A204.1 (cell line): ENCODE measurements at regions not wholly inside any gene's neighbourhood (a gene's known extent, or its start where the extent isn't known, plus 50 kb on each side); places are given as distances from the start of the nearest gene placed in this dataset.

Experiments
- FAIRE-seq: peaks from 2 replicates; lab custom pipeline; 2012; peaks lifted over from hg19 to GRCh38; lab: Jason Lieb, UNC

DNA sequence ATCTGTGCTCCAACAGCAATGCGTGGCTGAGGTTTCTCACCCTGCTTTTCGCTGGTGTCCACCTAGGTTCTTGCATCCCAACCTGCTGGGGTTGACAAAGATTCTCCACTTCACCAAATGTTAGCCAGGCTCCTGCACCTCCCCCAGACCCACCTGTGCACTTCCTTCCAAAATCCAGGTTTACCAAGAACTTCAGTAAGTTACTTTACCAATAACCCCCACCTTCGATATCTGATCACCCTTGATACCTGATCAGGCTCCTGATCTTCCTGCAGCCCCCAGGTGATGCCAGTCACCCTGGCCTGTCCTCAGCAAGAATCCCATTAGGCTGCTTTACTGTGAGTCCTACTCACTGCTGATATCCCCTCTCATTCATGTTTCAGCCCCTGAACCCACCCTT lies 1203.4 kb downstream of the TBC1D22A start:
- FAIRE-seq = no peak

DNA sequence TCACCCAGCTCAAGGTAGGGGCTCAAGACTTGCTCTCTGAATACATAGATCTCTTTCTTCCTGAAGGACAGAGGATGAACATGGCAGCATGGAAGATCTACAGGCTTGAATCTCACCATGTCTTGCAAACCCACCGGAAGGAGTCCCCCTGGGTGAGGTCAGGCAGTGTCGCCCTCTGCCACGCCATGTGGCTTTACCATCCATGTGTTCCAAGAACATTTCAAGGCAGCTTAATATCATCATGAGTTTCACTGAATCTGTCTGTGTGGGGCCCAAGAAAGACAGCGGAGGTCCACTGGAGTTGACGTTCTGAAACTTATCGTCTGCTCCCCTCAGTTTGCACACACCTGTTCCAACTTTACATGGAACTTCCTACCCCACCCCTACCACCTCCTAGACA lies 1202.6 kb downstream of the TBC1D22A start:
- no peak for FAIRE-seq

DNA sequence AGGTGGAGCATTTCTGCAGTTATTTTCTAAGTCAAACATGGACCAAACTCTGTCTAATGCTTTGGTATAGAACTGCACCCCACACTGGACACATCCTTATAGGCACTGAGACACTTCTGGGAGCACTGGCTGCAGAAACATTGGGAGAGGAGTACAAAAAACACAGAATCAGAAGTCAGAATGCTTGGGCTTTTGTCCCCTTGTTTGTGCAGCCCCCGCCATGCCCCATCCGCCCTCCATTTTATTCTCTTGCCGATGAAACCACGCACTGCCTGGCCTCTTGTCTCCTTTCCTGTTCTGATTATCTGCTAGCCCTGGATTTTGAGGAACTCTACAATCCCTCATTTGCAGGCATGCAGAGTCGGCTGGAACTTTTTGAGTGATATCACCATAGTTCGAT lies 1201.2 kb downstream of the TBC1D22A start:
- no peak for FAIRE-seq

DNA sequence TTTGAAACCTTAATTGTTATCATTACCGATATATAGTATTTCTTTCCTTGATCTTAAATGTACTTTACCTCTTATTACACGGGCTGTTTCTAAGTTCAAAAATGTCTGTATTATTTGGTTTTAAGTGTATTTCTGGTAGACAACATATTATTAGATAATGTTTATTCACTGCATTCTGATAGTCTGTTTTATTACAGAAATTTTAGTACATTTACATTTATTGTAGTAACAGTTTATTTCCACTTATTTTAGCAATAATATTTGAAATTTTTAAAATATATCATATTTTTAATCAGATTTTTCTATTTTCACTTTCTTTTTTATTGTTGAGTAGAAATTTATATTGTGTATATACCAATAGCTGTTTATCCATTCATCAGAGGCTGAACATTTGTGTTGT lies 1195.2 kb downstream of the TBC1D22A start:
- peak; percentile 3 for FAIRE-seq

- FAIRE-seq = no peak
These were observed 1191.7 kb downstream of the TBC1D22A start for GRCh38 chr22:47954107-47954506.

GRCh38 chr22:47944941-47945340 lies 1182.5 kb downstream of the TBC1D22A start:
- FAIRE-seq = no peak

GRCh38 chr22:47943729-47944700 lies 1181.6 kb downstream of the TBC1D22A start:
- FAIRE-seq = no peak

DNA sequence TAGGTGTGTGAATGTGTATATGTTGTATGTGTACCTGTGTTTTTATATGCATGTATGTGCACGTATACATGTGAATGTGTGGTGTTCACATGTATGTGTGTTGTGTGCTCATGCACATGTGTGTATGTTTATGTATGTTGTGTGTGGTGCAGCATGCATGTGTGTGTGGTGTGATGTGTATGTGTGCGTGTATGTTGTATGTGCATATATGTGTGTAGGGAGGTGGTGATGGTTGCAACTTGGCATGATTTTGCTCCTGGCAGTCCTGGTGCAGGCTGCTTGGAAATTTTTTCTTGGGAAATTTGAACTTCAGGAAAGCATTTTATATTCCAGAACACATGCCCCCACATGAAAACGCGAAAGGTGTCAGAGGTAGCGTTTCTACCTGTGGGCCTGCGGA lies 1177.8 kb downstream of the TBC1D22A start:
- no peak for FAIRE-seq

GRCh38 chr22:47933891-47934290 lies 1171.4 kb downstream of the TBC1D22A start:
- no peak for FAIRE-seq

- no peak for FAIRE-seq
These were observed 1170.8 kb downstream of the TBC1D22A start for GRCh38 chr22:47933226-47933625.

- FAIRE-seq = no peak
These were observed 1167.3 kb downstream of the TBC1D22A start for GRCh38 chr22:47929646-47930185.

GRCh38 chr22:47929073-47929472 lies 1166.6 kb downstream of the TBC1D22A start:
- no peak for FAIRE-seq

GRCh38 chr22:47928631-47929030 lies 1166.2 kb downstream of the TBC1D22A start:
- no peak for FAIRE-seq

DNA sequence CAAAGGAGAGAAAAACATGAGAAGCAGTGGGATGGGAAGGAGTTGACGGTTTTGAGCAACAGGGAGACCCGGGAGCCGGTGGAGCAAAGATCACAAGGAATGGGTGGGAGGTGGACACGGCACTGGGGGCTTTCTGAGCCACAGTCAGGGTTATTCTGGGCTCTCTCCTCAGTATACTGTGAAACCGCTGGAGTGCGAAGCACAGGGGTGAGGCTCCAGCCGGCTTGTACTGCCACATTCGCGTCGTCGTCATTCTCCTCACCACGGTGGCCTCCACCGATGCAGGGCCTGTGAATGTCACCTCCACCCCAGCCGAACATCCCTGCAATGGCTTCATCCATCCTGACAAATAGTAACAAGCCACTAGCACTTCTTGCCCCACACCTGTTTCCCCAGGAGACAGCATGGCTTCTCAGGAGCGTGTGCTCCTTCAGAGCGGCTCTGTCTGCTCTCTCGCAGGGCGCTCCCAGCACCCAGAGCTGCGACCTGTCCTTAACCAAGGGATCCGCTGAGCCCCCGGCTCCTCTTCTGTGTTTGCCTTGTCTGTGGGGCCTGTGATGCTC lies 1165.3 kb downstream of the TBC1D22A start:
- FAIRE-seq = no peak

GRCh38 chr22:47923011-47923427 lies 1160.6 kb downstream of the TBC1D22A start:
- FAIRE-seq = no peak

DNA sequence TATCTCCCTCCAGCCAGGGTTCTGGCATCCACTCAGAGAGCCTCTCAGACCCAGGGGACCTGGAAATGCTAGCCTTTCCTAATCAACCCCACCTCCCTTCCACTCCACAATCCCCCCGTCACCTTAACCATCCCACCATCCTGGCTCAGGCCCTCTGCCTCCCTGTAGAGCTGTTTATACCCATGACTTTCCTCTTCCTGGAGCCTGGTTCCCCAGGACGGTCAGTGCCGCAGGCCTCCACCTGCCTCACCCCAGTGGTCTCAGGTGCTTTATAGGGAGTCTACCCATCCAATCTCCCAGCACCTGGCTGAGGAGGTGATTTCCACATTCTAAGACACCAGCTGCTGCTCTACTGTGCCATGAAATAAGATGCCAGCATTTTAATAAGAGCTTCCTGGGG lies 1159.5 kb downstream of the TBC1D22A start:
- FAIRE-seq = no peak

DNA sequence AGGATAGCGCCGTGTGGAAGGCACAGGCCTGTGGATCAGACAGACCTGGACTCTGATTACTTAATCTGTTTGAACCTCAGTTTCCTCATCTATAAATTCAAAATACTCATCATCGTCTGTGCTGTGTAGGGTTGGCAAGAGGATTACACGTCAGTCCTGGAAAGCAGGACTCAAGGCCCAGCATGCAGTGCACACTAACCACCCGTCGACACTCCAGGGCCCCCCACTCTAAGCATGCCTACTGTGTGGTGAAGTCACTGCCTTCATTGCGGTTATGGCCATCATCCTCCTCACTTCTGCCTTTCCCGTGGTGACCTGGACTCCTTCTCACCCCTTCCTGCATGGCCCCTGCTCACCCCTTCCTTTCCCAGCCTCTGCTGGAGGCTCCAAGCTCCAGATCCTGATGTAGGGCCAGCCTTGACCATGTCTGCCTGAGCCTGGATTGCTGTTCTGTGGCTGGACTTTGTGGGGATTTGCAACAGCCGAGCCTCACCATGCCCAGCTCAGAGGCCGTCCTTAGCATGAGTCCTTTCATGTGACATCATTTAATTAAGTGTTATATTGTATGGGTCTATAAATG lies 1158.0 kb downstream of the TBC1D22A start:
- FAIRE-seq = no peak

DNA sequence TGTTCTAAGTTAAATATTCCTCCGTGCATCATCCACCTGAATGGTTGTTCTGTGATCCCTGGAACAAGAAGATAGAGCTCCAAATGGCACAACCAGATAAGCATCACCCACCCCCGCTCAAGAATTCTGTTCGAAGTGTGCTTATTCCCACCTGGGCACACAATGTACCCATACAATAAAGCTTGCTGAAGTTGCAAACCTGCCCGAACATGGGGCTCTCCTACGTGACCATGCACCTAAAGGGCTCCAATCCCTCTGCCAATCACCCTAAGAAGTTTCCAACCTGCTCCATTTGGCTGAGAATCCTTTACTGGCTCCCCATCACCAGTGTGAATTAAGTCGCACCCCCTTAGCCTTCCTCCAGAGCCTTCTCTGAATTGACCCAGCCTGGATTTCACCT lies 1157.4 kb downstream of the TBC1D22A start:
- FAIRE-seq = no peak

DNA sequence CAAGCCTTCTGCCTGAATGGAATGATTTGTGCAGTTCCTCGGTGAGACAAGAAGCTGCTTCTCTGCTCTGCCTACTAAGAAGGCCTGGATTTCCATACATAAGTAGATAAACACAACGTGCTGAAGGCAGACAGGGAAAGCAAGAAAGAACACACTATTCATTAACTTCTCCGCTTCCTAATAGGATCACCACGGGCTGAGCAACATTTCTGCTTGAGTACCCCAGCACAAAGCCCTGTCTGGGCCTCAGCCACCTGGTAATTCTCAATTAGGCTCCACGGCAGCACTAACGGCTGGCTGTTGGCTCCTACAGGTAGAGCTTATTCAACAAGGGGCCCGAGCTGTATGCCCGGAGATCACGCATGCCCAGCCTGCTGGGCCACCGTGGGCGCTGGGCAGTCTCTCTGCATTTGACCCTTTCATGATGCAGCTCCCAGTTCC lies 1156.6 kb downstream of the TBC1D22A start:
- FAIRE-seq = no peak

GRCh38 chr22:47918276-47918921 lies 1155.9 kb downstream of the TBC1D22A start:
- no peak for FAIRE-seq

DNA sequence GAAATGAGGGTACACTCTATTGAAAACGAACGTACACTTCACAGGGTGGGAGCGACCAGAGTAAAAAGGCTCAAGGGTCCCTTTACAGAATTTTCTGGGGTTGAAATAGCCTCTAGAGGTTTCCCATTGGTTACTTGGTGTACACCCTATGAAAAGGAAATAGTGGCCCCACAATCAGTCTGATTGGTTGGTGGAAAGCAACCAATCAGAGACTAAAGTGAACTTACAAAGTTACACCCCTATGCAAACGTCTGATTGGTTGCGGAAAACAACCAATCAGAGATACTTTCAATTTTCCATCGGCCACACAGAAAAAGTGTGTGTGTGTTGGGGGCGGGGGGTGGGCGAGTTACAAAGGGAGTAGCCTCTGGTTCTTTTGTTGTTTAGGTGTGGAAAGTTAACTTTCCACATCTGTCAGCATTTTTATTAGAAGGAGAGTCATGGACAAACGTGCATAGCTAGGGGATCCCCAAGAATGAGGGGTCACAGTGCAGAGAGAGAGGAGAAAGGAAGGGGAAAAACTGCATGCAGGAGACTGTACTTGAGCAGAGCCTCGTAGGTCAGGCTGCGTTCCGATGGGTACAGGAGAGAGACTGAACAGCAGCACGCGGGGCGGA lies 1152.1 kb downstream of the TBC1D22A start:
- FAIRE-seq = no peak

GRCh38 chr22:47902646-47903180 lies 1140.3 kb downstream of the TBC1D22A start:
- FAIRE-seq = no peak
